ENCODE measurements at regions not wholly inside any gene's neighbourhood (a gene's known extent, or its start where the extent isn't known, plus 50 kb on each side); places are given as distances from the start of the nearest gene placed in this dataset.

- TF ChIP-seq POLR2A (IDR thresholded peaks at IDR 0.05; ENCODE audit: low read length) (no peak), GATA1 (IDR thresholded peaks at IDR 0.05; ENCODE audit: low read depth, low read length) (no peak)
Measured at GRCh38 chr4:159770401-159770800, 667.5 kb downstream of the RAPGEF2 start.

Data from erythroblast (primary cell).